ENCODE measurements at regions not wholly inside any gene's neighbourhood (a gene's known extent, or its start where the extent isn't known, plus 50 kb on each side); places are given as distances from the start of the nearest gene placed in this dataset.

GRCh38 chr12:87020071-87020470, 763.9 kb upstream of the MGAT4C start:
- no peak for TF ChIP-seq SP1 (IDR thresholded peaks at IDR 0.05)
- TF ChIP-seq TARDBP (IDR thresholded peaks at IDR 0.05), result no peak
- TF ChIP-seq FOXM1 (IDR thresholded peaks at IDR 0.05; ENCODE audit: borderline replicate concordance), result no peak
- no peak for TF ChIP-seq SUZ12 (IDR thresholded peaks at IDR 0.05)
- TF ChIP-seq ZNF384 (IDR thresholded peaks at IDR 0.05), result no peak

Data from HEK293T (cell line).